Neuronal stem cell (in vitro differentiated cells): ENCODE measurements at regions not wholly inside any gene's neighbourhood (a gene's known extent, or its start where the extent isn't known, plus 50 kb on each side); places are given as distances from the start of the nearest gene placed in this dataset.

ENCODE experiments used
- DNase-seq: peaks from one replicate; pipeline ENCODE4 v3.0.0-alpha.2; 2013; ENCODE audit warnings: low spot score
- H2AFZ ChIP-seq: one replicate; pipeline ENCODE4 v1.6.1; 2013; ENCODE audit warnings: mild to moderate bottlenecking, low read length, inconsistent platforms
- H2AK5ac ChIP-seq: 2 replicates; pipeline ENCODE4 v1.6.1; 2013; ENCODE audit warnings: low read depth, mild to moderate bottlenecking, inconsistent platforms, low read length, moderate library complexity, mixed read lengths
- H2BK120ac ChIP-seq: 2 replicates; pipeline ENCODE4 v1.6.1; 2013; ENCODE audit warnings: low read depth, mild to moderate bottlenecking, inconsistent platforms, low read length, moderate library complexity, mixed read lengths
- H2BK12ac ChIP-seq: one replicate; pipeline ENCODE4 v1.6.1; 2013; ENCODE audit warnings: low read length, inconsistent platforms
- H2BK15ac ChIP-seq: 2 replicates; pipeline ENCODE4 v1.6.1; 2013; ENCODE audit warnings: mild to moderate bottlenecking, low read length, inconsistent platforms, mixed read lengths
- H2BK5ac ChIP-seq: one replicate; pipeline ENCODE4 v1.6.1; 2013; ENCODE audit warnings: inconsistent platforms, mild to moderate bottlenecking, low read length, moderate library complexity
- H3K14ac ChIP-seq: one replicate; pipeline ENCODE4 v1.6.1; 2013; ENCODE audit warnings: low read length, inconsistent platforms
- H3K18ac ChIP-seq: 2 replicates; pipeline ENCODE4 v1.6.1; 2013; ENCODE audit warnings: low read length, inconsistent platforms
- H3K23ac ChIP-seq: 2 replicates; pipeline ENCODE4 v1.6.1; 2013; ENCODE audit warnings: low read depth, mild to moderate bottlenecking, mixed read lengths, low read length, inconsistent platforms; ENCODE audit not compliant: poor library complexity
- H3K27ac ChIP-seq: replicated peaks from 3 replicates; pipeline ENCODE4 v1.5.1; 2013; ENCODE audit warnings: low read length, inconsistent platforms
- H3K27me3 ChIP-seq, 3 experiments: 2 replicates each; pipeline ENCODE4 v1.6.1; 2013; ENCODE audit warnings: low read length in 3 of 3, mild to moderate bottlenecking in 2 of 3, inconsistent platforms in 1 of 3, low read depth in 1 of 3, mixed read lengths in 1 of 3, moderate library complexity in 1 of 3; ENCODE audit not compliant: control insufficient read depth in 3 of 3, insufficient read depth in 3 of 3
- H3K36me3 ChIP-seq, 2 donors: replicated peaks in 1 of 2; 2 replicates each; pipeline ENCODE4 v1.6.1; 2013; ENCODE audit warnings: low read length in 2 of 2; ENCODE audit not compliant: control insufficient read depth in 2 of 2, insufficient read depth in 2 of 2
- H3K4ac ChIP-seq: 2 replicates; pipeline ENCODE4 v1.6.1; 2013; ENCODE audit warnings: inconsistent platforms, mild to moderate bottlenecking, low read length, moderate library complexity
- H3K4me1 ChIP-seq, 2 donors: 1 replicate in 1 of 2; 2 replicates in 1 of 2; pipeline ENCODE4 v1.6.1; 2013; ENCODE audit warnings: low read length in 2 of 2, low read depth in 1 of 2; ENCODE audit not compliant: control insufficient read depth in 2 of 2, insufficient read depth in 1 of 2
- H3K4me2 ChIP-seq: one replicate; pipeline ENCODE4 v1.6.1; 2013; ENCODE audit warnings: mild to moderate bottlenecking, low read length, inconsistent platforms; ENCODE audit not compliant: insufficient read depth, poor library complexity, severe bottlenecking
- H3K4me3 ChIP-seq, 2 donors: 2 replicates each; pipeline ENCODE4 v1.5.1; 2013; ENCODE audit warnings: low read length in 2 of 2, mild to moderate bottlenecking in 2 of 2, inconsistent platforms in 1 of 2, moderate library complexity in 1 of 2
- H3K79me1 ChIP-seq: one replicate; pipeline ENCODE4 v1.6.1; 2013; ENCODE audit warnings: low read depth, mild to moderate bottlenecking, inconsistent platforms, low read length, moderate library complexity
- H3K9ac ChIP-seq: one replicate; pipeline ENCODE4 v1.6.1; 2013; ENCODE audit warnings: mild to moderate bottlenecking, low read depth, low read length, inconsistent platforms; ENCODE audit not compliant: poor library complexity
- H3K9me3 ChIP-seq, 2 donors: replicated peaks in 1 of 2; 2 replicates each; pipeline versions ENCODE3 to v1.6.1; 2013; ENCODE audit warnings: low read length in 2 of 2, mild to moderate bottlenecking in 2 of 2, inconsistent platforms in 1 of 2, low read depth in 1 of 2, mixed read lengths in 1 of 2, moderate library complexity in 1 of 2; ENCODE audit not compliant: control insufficient read depth in 2 of 2, insufficient read depth in 1 of 2
- H4K8ac ChIP-seq: one replicate; pipeline ENCODE4 v1.6.1; 2013; ENCODE audit warnings: low read depth, mild to moderate bottlenecking, inconsistent platforms, low read length, moderate library complexity
- H4K91ac ChIP-seq: one replicate; pipeline ENCODE4 v1.6.1; 2013; ENCODE audit warnings: low read length, low read depth, mild to moderate bottlenecking, inconsistent platforms; ENCODE audit not compliant: poor library complexity
- WGBS, 2 donors: extraction: QIAGEN DNeasy Blood & Tissue Kit; methylation state at CpG; one replicate each; pipeline ENCODE4 v1.1.7; 2013; ENCODE audit warnings: missing lambda C conversion rate in 2 of 2, mixed read lengths in 1 of 2; ENCODE audit not compliant: insufficient read length in 2 of 2, insufficient replicate concordance in 1 of 2; ENCODE audit errors: extremely low coverage in 2 of 2; 5-methylcytosine and 5-hydroxymethylcytosine counted together

GRCh38 chr3:101154401-101154800 is 161.2 kb upstream of the ABI3BP start:
- Histone ChIP-seq H3K4me3 (no peak overlapping the region), H3K9ac (no peak overlapping the region), H3K27me3 (peaks cover 0 to 3% (median 0%) of the 10 kb centered on the region in 3 experiments), H3K27ac (no peak overlapping the region), H3K79me1 (no peaks in the 10 kb centered on the region), H4K91ac (no peak overlapping the region), H3K36me3 (no peaks in the 10 kb centered on the region), H2AFZ (no peak overlapping the region), H3K18ac (no peak overlapping the region), H3K9me3 (no peaks in the 10 kb centered on the region), H2BK5ac (no peak overlapping the region), H3K4me2 (no peak overlapping the region), H3K23ac (no peak overlapping the region), H3K4ac (no peak overlapping the region), H3K14ac (no peak overlapping the region), H2AK5ac (no peak overlapping the region), H3K4me1 (no peaks in the 10 kb centered on the region), H4K8ac (no peak overlapping the region), H2BK12ac (no peak overlapping the region), H2BK15ac (no peak overlapping the region), H2BK120ac (no peak overlapping the region)
- DNase-seq, result no peak
- WGBS, 2 donors, result no CpG with 5 or more reads among the region's 2 CpGs

GRCh38 chr3:101151286-101151913 is 158.2 kb upstream of the ABI3BP start:
- H3K4me2 ChIP-seq, result no peak overlapping the region
- DNase-seq, result no peak
- H3K4ac ChIP-seq, result no peak overlapping the region
- no peaks in the 10 kb centered on the region for H3K79me1 ChIP-seq
- H3K9ac ChIP-seq, result no peak overlapping the region
- H2BK12ac ChIP-seq, result no peak overlapping the region
- H3K18ac ChIP-seq, result no peak overlapping the region
- WGBS, 2 donors, result no CpG with 5 or more reads among the region's 3 CpGs
- no peak overlapping the region for H3K27ac ChIP-seq
- peaks cover 0 to 3% (median 0%) of the 10 kb centered on the region in 3 experiments for H3K27me3 ChIP-seq
- no peak overlapping the region for H2BK5ac ChIP-seq
- H2AK5ac ChIP-seq, result no peak overlapping the region
- no peak overlapping the region for H3K23ac ChIP-seq
- no peaks in the 10 kb centered on the region for H3K4me1 ChIP-seq
- no peak overlapping the region for H4K91ac ChIP-seq
- no peaks in the 10 kb centered on the region for H3K9me3 ChIP-seq
- no peak overlapping the region for H2AFZ ChIP-seq
- H3K4me3 ChIP-seq, result no peak overlapping the region
- no peaks in the 10 kb centered on the region for H3K36me3 ChIP-seq
- no peak overlapping the region for H4K8ac ChIP-seq
- H2BK120ac ChIP-seq, result no peak overlapping the region
- no peak overlapping the region for H2BK15ac ChIP-seq
- H3K14ac ChIP-seq, result no peak overlapping the region

DNA sequence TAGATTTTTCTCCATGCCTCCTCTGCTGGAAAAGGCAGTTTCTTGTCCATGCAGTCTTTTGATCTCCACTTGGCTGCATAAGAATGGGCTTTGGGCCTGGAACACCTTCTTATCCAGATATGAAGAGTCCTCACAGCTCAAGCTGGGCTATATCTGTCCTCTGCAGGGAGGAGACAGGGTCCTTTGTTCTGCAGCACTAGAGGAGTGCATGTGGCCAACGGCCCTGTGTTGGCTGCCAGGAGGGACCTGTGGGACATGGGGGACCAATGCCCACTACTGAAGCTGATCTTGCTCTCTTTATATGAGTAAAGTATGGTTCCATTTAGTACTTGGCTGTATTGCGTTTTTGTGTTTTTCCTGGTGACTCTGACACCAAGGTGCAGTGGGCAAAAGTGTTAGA is 157.3 kb upstream of the ABI3BP start:
- no peaks in the 10 kb centered on the region for H3K36me3 ChIP-seq
- H3K4ac ChIP-seq, result no peak overlapping the region
- DNase-seq, result no peak
- H3K23ac ChIP-seq, result no peak overlapping the region
- no peak overlapping the region for H2BK15ac ChIP-seq
- no peak overlapping the region for H2BK12ac ChIP-seq
- H4K91ac ChIP-seq, result no peak overlapping the region
- H3K4me2 ChIP-seq, result no peak overlapping the region
- H3K14ac ChIP-seq, result no peak overlapping the region
- no peak overlapping the region for H2AK5ac ChIP-seq
- no peak overlapping the region for H3K18ac ChIP-seq
- no peak overlapping the region for H2BK120ac ChIP-seq
- H3K9me3 ChIP-seq, result no peaks in the 10 kb centered on the region
- H3K27me3 ChIP-seq, result peaks cover 0 to 3% (median 0%) of the 10 kb centered on the region in 3 experiments
- no peaks in the 10 kb centered on the region for H3K4me1 ChIP-seq
- no peak overlapping the region for H2AFZ ChIP-seq
- no peaks in the 10 kb centered on the region for H3K79me1 ChIP-seq
- WGBS, 2 donors, result no CpG with 5 or more reads among the region's 2 CpGs
- no peak overlapping the region for H2BK5ac ChIP-seq
- no peak overlapping the region for H4K8ac ChIP-seq
- H3K9ac ChIP-seq, result no peak overlapping the region
- H3K27ac ChIP-seq, result no peak overlapping the region
- no peak overlapping the region for H3K4me3 ChIP-seq

DNA sequence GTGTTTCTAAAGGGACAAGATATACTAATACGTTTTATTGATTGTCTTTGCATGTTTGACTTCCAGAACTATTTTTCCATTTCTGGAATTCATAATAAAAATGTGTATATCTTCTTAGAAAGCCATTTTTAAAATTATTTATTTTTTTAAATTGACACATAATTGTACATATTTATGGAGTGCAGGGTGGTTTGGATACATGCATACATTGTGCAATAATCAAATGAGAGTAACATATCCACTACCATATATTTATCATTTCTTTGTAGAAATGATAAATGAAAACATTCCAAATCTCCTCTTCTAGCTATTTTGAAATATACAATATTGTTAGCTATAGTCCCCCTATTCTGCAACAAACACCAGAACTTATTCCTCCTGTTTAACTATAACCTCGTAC is 156.5 kb upstream of the ABI3BP start:
- DNase-seq, result no peak
- H2BK12ac ChIP-seq, result no peak overlapping the region
- H3K27ac ChIP-seq, result no peak overlapping the region
- H2BK15ac ChIP-seq, result no peak overlapping the region
- H3K14ac ChIP-seq, result no peak overlapping the region
- H3K36me3 ChIP-seq, result no peaks in the 10 kb centered on the region
- no peaks in the 10 kb centered on the region for H3K4me1 ChIP-seq
- H3K9me3 ChIP-seq, result no peaks in the 10 kb centered on the region
- no peak overlapping the region for H3K4ac ChIP-seq
- no peak overlapping the region for H4K8ac ChIP-seq
- H3K9ac ChIP-seq, result no peak overlapping the region
- no peak overlapping the region for H4K91ac ChIP-seq
- H2BK5ac ChIP-seq, result no peak overlapping the region
- no peaks in the 10 kb centered on the region for H3K79me1 ChIP-seq
- H3K4me2 ChIP-seq, result no peak overlapping the region
- H3K18ac ChIP-seq, result no peak overlapping the region
- no peak overlapping the region for H2AFZ ChIP-seq
- no peak overlapping the region for H3K23ac ChIP-seq
- no peak overlapping the region for H3K4me3 ChIP-seq
- no peak overlapping the region for H2AK5ac ChIP-seq
- no CpG with 5 or more reads among the region's 2 CpGs for WGBS, 2 donors
- no peak overlapping the region for H2BK120ac ChIP-seq
- peaks cover 0 to 3% (median 0%) of the 10 kb centered on the region in 3 experiments for H3K27me3 ChIP-seq
